ENCODE measurements at regions not wholly inside any gene's neighbourhood (a gene's known extent, or its start where the extent isn't known, plus 50 kb on each side); places are given as distances from the start of the nearest gene placed in this dataset.

GRCh38 chr12:94870511-94870910 lies 133.0 kb downstream of the NDUFA12 start:
- no peak for TF ChIP-seq CTCF (IDR thresholded peaks at IDR 0.05)
- no peak for TF ChIP-seq POLR2A (IDR thresholded peaks at IDR 0.05)
